Activated effector memory CD4-positive, alpha-beta T cell treated with anti-CD3 and anti-CD28 coated beads, Interleukin-2, amount 50 U/mL, for 16 hours (primary cell): ENCODE measurements at regions not wholly inside any gene's neighbourhood (a gene's known extent, or its start where the extent isn't known, plus 50 kb on each side); places are given as distances from the start of the nearest gene placed in this dataset.
"Not testable (repeated sequence)": the region's sequence is repeated elsewhere in the genome, so short reads cannot be mapped to it uniquely, and the experiment has no call there.

Experiments
- DNase-seq: peaks from one replicate; pipeline ENCODE4 v3.0.0-alpha.2; 2020

- DNase-seq: no peak
These were observed 1864.8 kb downstream of the MAT2B start for GRCh38 chr5:165370233-165370632.

GRCh38 chr5:165370794-165371193 lies 1865.4 kb downstream of the MAT2B start:
- no peak for DNase-seq

- no peak for DNase-seq
These were observed 1869.8 kb downstream of the MAT2B start for GRCh38 chr5:165375201-165375600.

DNA sequence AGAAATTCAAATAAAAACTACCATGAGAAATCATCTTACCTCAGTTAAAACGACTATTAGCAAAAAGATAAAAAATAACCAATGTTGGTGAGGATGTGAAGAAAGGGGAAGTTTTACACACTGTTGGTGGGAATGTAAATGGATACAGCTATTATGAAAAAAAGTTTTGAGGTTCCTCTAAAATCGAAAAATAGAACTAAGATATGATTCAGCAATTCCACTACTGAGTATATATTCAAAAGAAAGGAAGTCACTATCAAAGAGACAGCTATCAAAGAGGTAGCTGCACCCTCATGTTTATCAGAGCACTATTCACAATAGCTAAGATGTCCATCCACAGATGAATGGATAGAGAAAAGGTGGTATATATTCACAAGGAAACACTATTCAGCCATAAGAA lies 1888.4 kb downstream of the MAT2B start:
- DNase-seq: no peak

DNA sequence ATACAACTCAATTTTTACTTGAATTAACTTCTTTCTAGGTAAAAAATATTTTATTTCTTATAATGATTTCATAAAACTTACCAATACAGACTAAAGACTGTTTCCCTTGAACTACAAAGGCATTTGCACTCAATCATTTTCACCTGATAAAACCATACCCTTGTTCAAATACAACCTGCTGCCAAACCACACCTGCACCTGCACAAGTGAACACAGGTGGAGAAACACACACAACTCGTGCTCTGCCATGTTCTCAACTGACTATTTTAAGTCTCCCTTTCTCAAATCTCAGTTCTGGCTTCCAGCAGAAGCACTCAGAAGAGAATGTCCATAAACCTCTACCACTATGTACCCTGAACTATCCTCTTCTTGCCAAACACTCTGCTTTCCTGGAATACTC lies 1892.1 kb downstream of the MAT2B start:
- no peak for DNase-seq

- DNase-seq: no peak
These were observed 1894.7 kb downstream of the MAT2B start for GRCh38 chr5:165400086-165400485.

DNA sequence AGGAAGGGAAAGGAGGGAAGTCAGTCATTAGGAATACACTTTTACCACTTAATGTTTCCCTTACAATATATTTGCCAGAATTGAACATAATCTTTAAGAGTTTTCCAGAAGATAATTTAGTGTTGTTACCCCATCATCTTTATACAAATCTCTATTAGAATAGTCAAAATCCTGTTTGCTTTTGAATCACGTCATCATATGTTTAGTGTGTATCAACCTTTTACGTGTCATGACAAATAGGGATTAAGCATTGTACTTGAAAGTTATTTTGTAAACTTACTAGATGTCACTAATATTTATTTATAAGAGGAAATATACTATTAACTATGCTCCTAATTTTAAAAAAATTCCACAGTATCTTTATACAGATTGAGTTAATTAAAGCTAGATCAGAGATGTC lies 1899.5 kb downstream of the MAT2B start:
- no peak for DNase-seq

DNA sequence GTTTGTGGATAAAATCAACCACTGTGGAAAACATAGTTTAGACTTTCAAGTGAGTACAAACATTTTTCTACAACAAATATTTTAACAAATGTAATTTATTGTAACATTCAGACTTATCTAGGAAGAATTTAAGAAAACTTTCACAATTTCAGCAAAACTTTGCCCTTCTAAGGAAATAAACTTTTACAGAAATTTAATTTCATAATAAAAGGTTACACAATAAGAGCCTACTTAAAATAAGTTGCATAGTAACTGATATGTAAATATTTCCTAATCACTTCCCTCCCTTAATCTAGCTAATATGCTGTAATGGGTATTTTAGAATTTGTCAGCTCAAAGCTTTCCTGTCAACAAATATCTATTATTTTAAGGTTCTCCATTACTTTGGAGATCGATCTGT lies 1899.9 kb downstream of the MAT2B start:
- no peak for DNase-seq

DNA sequence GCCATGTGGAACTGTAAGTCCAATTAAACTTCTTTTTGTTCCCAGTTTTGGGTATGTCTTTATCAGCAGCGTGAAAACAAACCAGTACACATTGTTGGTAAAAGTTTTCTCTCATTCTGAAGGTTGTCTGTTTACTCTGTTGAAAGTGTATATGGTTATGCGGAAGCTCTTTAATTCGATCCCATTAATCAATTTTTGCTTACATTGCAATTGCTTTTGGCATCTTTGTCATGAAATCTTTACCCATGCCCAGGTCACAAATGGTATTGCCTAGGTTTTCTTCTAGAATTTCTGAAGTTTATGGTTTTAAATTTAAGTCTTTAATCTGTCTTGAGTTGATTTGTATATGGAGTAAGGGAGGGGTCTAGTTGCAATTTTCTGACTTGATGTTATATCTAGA lies 1901.9 kb downstream of the MAT2B start:
- DNase-seq: no peak

- no peak for DNase-seq
These were observed 1905.1 kb downstream of the MAT2B start for GRCh38 chr5:165410476-165410875.

GRCh38 chr5:165411532-165411931 lies 1906.1 kb downstream of the MAT2B start:
- not testable (repeated sequence) for DNase-seq

DNA sequence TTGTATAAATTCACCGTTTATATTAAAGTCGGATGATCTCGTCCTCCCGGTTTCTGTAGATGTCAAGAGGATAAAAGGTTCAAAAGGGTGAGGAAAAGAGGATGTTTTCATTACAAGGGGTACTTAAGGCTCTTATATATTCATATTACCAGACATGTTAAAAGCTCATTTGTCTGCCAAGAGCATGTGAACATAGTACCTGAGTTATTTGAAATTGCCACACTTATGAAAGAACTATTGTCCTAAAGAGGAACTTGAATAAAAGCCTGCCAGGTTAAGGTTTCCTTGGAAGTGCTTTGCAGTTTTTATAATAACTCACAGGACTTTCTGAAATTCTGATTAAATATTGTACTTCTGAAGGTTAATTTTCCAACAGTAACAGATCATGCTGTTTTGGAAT lies 1915.1 kb downstream of the MAT2B start:
- no peak for DNase-seq

GRCh38 chr5:165423697-165424299 lies 1918.4 kb downstream of the MAT2B start:
- no peak for DNase-seq

DNA sequence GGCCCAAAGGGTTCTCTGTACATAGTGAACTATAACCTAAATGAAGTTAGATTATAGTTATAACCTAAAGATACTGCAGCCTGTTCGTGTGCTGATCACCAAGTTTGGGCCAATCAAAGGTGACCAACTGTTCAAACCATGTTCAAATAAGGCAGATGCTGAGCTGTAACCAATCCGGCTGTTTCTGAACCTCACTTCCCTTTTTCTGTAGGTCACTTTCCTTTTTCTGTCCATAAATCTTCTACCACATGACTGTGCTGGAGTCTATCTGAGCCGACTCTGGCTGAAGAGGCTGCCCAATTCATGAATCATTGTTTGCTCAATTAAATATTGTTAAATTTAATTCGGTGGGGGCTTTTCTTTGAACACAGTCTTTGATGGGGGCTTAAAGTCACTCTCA lies 1920.2 kb downstream of the MAT2B start:
- no peak for DNase-seq

DNA sequence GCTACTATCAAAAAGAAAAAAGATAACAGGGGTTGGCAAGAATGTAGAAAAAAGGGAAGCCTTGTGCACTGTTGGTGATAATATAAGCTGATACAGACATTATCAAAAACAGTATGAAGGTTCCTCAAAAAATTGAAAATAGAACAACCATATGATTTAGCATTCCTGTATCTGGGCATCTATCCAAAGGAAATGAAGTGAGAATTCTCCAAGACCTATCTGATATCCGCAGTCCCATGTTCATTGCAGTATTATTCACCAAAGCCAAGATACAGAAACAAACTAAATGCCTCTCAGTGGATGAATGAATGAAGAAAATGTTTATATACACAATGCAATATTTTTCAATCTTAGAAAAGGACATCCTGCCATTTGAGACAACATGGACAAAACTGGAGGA lies 1943.3 kb downstream of the MAT2B start:
- DNase-seq: no peak

DNA sequence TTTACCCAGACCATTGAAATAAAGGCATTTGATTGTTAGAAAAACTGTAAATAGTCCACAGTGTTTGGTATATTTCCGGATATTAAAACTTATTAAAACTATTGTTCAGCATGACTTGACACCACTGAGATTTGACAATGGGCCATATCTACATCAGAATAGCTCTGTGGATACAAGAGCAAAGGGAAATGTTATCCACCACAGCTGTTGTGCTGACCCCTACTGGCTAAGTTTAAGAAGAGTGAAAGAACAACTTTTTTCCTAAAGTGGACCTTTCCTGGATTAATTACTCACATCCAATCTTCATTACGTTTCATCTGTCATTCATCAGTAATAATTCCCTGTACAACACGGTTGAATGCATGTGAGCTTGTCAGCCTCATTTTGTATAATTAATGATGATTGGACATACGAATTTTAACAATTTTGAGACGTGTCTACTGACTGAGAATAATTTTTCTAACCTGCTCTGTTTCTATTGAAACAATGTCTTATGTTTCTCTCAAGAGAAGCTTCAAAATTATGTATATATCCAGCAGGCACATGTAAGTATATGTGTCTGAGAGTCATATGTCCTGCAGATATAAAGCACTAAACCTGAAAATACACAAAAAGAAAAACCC lies 1952.6 kb downstream of the MAT2B start:
- no peak for DNase-seq

DNA sequence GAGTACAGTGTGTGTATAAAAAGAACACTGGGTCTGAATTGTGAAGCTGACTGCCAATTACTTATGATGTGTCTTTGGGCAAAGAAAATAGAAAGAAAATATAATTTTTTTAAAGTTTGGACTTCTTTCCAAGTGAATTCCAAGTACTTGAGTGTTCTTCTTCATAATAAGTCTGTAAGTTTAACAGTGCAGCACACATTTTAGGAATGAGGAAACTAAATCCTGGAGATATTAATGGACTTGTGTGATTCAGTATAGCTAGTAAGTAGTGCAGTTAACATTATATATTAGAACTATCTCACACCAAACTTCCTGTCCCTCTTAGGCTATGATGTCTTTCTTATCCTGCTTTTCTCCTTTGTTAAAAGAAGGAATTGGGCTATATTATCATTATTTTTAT lies 1953.8 kb downstream of the MAT2B start:
- DNase-seq: no peak

DNA sequence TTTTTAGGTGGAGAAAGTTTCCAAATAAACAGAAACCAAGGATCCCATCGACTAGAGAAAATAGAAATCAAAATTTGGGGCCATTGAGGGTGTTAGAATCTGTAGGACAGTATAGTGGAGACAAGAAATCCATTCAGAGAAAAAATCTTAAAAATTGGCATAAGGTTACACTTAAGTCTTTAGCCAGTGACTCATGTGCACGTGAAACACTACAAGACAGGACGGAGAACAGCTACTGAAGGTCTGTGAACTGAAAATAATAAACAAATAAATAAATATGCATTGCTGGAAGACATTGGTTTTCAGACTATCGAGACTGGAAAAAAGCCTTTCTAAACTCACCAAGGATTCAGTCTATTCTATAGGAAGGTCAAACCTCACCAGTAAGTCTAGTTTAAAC lies 1955.5 kb downstream of the MAT2B start:
- DNase-seq: no peak

- DNase-seq: no peak
These were observed 1972.1 kb downstream of the MAT2B start for GRCh38 chr5:165477546-165477945.

- no peak for DNase-seq
These were observed 1990.5 kb downstream of the MAT2B start for GRCh38 chr5:165495829-165496380.

DNA sequence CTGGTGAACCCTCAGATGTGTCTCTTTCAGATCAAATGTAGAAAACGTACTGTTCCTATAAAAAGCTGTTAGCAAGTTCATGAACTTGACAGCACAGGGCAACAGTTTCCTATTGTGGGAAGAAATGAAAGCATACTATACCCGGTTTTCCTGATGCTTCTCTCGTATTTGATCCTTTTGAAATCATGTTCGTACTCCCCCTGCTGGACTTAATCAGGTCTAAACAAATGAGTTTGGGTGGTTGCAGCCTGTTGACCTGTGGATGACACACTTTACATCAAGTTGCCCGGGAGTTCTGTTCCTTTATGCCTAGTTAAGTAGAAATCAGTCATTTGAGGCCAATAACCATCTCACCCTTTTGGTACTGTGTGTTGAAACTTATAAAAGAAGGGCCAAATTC lies 1992.3 kb downstream of the MAT2B start:
- no peak for DNase-seq

DNA sequence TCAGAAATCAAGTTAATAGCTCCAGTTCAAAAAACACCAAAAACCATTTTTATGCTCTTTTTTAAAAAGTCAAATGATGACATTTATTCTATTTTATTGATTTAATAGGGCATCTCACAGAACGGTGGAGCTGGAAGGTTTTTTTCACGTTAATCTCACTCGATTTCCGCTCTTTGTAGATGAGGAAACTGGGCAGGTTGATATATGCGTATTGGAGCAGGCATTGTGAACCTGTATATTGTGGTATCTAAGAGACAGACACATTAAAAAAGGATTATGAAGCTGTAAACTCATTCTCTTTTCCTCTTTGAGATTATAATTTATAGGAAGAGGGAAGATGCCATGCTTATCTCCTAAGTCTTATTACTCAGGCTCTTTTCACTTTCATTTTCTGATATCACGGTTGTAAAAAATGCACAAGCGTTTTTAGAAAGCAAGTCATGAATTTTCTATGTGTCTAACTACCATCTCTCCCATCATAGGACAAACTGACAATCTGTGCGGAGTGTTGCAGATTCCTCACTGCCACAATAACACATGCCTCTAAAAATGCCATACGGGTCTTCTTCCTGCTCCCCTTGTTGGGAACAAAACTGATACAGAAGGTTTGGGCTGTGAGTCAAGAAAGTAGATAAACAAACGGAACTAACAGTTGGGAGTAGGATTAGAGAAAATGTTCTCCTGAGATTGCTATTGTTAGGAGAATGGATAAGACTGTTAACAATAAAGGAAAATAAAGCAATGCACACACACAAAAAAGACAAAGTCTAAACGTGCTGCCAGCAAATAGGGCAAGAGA lies 1997.7 kb downstream of the MAT2B start:
- no peak for DNase-seq

GRCh38 chr5:165504674-165505073 lies 1999.3 kb downstream of the MAT2B start:
- DNase-seq: no peak

GRCh38 chr5:165508286-165508685 lies 2002.9 kb downstream of the MAT2B start:
- DNase-seq: no peak
